SU-DHL-6 (cell line): ENCODE measurements at regions not wholly inside any gene's neighbourhood (a gene's known extent, or its start where the extent isn't known, plus 50 kb on each side); places are given as distances from the start of the nearest gene placed in this dataset.
"Not testable (repeated sequence)": the region's sequence is repeated elsewhere in the genome, so short reads cannot be mapped to it uniquely, and the experiment has no call there.

Experiments used
- H2AFZ ChIP-seq: fragments of 200-600 bp; sonication (generic); 2 replicates; pipeline ENCODE4 v1.6.1; 2014; ENCODE audit warnings: low read depth, mild to moderate bottlenecking, moderate library complexity, mixed read lengths, antibody characterized with exemption, low read length; ENCODE audit not compliant: severe bottlenecking
- H3F3A ChIP-seq: fragments of 200-600 bp; shearing (Covaris generic); 2 replicates; pipeline ENCODE4 v1.6.0; 2016; ENCODE audit warnings: antibody characterized with exemption, mild to moderate bottlenecking; ENCODE audit not compliant: insufficient read depth
- H3K27ac ChIP-seq: fragments of 200-600 bp; sonication (generic); 2 replicates; pipeline ENCODE4 v1.5.1; 2016; ENCODE audit warnings: low read depth, mild to moderate bottlenecking, low read length, moderate library complexity, mixed read lengths
- H3K27me3 ChIP-seq: fragments of 200-600 bp; sonication (generic), shearing (Covaris generic); 2 replicates; pipeline ENCODE4 v1.6.0; 2014; ENCODE audit warnings: mild to moderate bottlenecking, low read length
- H3K36me3 ChIP-seq: fragments of 200-600 bp; sonication (generic); 2 replicates; pipeline ENCODE4 v1.6.1; 2014; ENCODE audit warnings: mild to moderate bottlenecking, low read length, mixed read lengths
- H3K4me2 ChIP-seq: fragments of 300-600, 200-600 bp; shearing (Covaris generic), sonication (generic); 2 replicates; pipeline ENCODE4 v1.6.0; 2014; ENCODE audit warnings: low read length, low read depth, mild to moderate bottlenecking; ENCODE audit not compliant: poor library complexity, severe bottlenecking
- H3K4me3 ChIP-seq: fragments of 200-600 bp; sonication (generic); 2 replicates; pipeline ENCODE4 v1.5.1; 2014; ENCODE audit warnings: antibody characterized with exemption, low read length, mild to moderate bottlenecking, mixed read lengths; ENCODE audit not compliant: insufficient read depth, poor library complexity, severe bottlenecking
- H3K79me2 ChIP-seq: fragments of 200-600 bp; sonication (generic); 2 replicates; pipeline ENCODE4 v1.6.1; 2014; ENCODE audit warnings: mild to moderate bottlenecking, low read length, moderate library complexity; ENCODE audit not compliant: insufficient read depth
- H3K9ac ChIP-seq: fragments of 200-600 bp; sonication (generic); 2 replicates; pipeline ENCODE4 v1.7.0; 2014; ENCODE audit warnings: mild to moderate bottlenecking, low read length
- H3K9me2 ChIP-seq: fragments of 200-600 bp; sonication (generic); replicated peaks from 2 replicates; pipeline ENCODE4 v1.6.1; 2014; ENCODE audit warnings: low read length; ENCODE audit not compliant: insufficient read depth
- H3K9me3 ChIP-seq: fragments of 200-600 bp; sonication (generic); 2 replicates; pipeline ENCODE4 v1.6.1; 2014; ENCODE audit warnings: low read length, mixed read lengths; ENCODE audit not compliant: insufficient read depth
- H4K20me1 ChIP-seq: fragments of 200-600 bp; sonication (generic); 2 replicates; pipeline ENCODE4 v1.6.1; 2014; ENCODE audit warnings: low read depth, mild to moderate bottlenecking, antibody characterized with exemption, low read length, moderate library complexity, mixed read lengths
- CTCF ChIP-seq: fragments of 200-600 bp; sonication (generic); IDR thresholded peaks from one replicate; pipeline ENCODE4 v1.5.1; 2017; ENCODE audit warnings: antibody characterized with exemption, mild to moderate bottlenecking, low read length, moderate library complexity; ENCODE audit not compliant: insufficient read depth, poor library complexity, severe bottlenecking
- EZH2phosphoT487 ChIP-seq: fragments of 200-600 bp; sonication (generic), shearing (Covaris generic); conservative IDR thresholded peaks from 2 replicates; pipeline ENCODE4 v1.6.1; 2018; ENCODE audit warnings: mild to moderate bottlenecking, antibody characterized with exemption, low read length, moderate library complexity, mixed read lengths

GRCh38 chr5:27845248-27845647, 806.9 kb upstream of the CDH9 start:
- Histone ChIP-seq H3K79me2 (no peaks in the 10 kb centered on the region), H3K27me3 (no peaks in the 10 kb centered on the region), H3K9ac (no peak overlapping the region), H3K4me2 (no peak overlapping the region), H2AFZ (peak overlapping the region; percentile 58), H3K9me3 (0 out of 2 replicates have a peak, but pooled peaks cover 3% of the 10 kb centered on the region), H3K4me3 (no peak overlapping the region), H4K20me1 (no peaks in the 10 kb centered on the region), H3F3A (no peaks in the 10 kb centered on the region), H3K36me3 (no peaks in the 10 kb centered on the region), H3K27ac (no peak overlapping the region), H3K9me2 (no peaks in the 10 kb centered on the region)
- TF ChIP-seq CTCF = no peak
- TF ChIP-seq EZH2phosphoT487 = no peak

- not testable (repeated sequence) for H3K79me2 ChIP-seq, H3K27me3 ChIP-seq, H3K4me3 ChIP-seq, H3K9me3 ChIP-seq, H3K9ac ChIP-seq, H3K9me2 ChIP-seq, H2AFZ ChIP-seq, H3F3A ChIP-seq, H4K20me1 ChIP-seq, H3K27ac ChIP-seq, H3K4me2 ChIP-seq, H3K36me3 ChIP-seq
These were observed 798.3 kb upstream of the CDH9 start for GRCh38 chr5:27836704-27837103.

- H3K4me3 ChIP-seq = no peak overlapping the region
- no peaks in the 10 kb centered on the region for H3K79me2 ChIP-seq
- no peak overlapping the region for H3K27ac ChIP-seq
- TF ChIP-seq CTCF = no peak
- no peak for TF ChIP-seq EZH2phosphoT487
- H3K36me3 ChIP-seq = no peaks in the 10 kb centered on the region
- no peak overlapping the region for H2AFZ ChIP-seq
- H3K9me2 ChIP-seq = no peaks in the 10 kb centered on the region
- H3K9ac ChIP-seq = no peak overlapping the region
- no peak overlapping the region for H3K4me2 ChIP-seq
- H4K20me1 ChIP-seq = no peaks in the 10 kb centered on the region
- no peaks in the 10 kb centered on the region for H3K9me3 ChIP-seq
- no peaks in the 10 kb centered on the region for H3F3A ChIP-seq
- no peaks in the 10 kb centered on the region for H3K27me3 ChIP-seq
These were observed 794.5 kb upstream of the CDH9 start for GRCh38 chr5:27832886-27833285.

- Histone ChIP-seq H3K9ac (no peak overlapping the region), H3K9me3 (no peaks in the 10 kb centered on the region), H4K20me1 (no peaks in the 10 kb centered on the region), H3K27ac (no peak overlapping the region), H3K9me2 (no peaks in the 10 kb centered on the region), H3K36me3 (no peaks in the 10 kb centered on the region), H2AFZ (no peak overlapping the region), H3F3A (no peaks in the 10 kb centered on the region), H3K79me2 (no peaks in the 10 kb centered on the region), H3K27me3 (no peaks in the 10 kb centered on the region), H3K4me2 (no peak overlapping the region), H3K4me3 (no peak overlapping the region)
- TF ChIP-seq EZH2phosphoT487 = no peak
- no peak for TF ChIP-seq CTCF
These were observed 792.2 kb upstream of the CDH9 start for GRCh38 chr5:27830546-27830945.
